K562 (cell line): ENCODE measurements at regions not wholly inside any gene's neighbourhood (a gene's known extent, or its start where the extent isn't known, plus 50 kb on each side); places are given as distances from the start of the nearest gene placed in this dataset.

Experiments
- CBFB ChIP-seq: sonication (generic); formaldehyde crosslinking; IDR thresholded peaks from 2 replicates; pipeline ENCODE4 v1.4.0; 2020; ENCODE audit warnings: mild to moderate bottlenecking, missing genetic modification reagents
- ETV6 ChIP-seq, 3 experiments: fragments of 150-350 bp in 1 of 3; sonication (generic) in 1 of 3; formaldehyde crosslinking in 1 of 3; IDR thresholded peaks; 2 replicates each; pipeline versions ENCODE4 v1.6.1 to v1.8.0; 2014 to 2022; ENCODE audit warnings: borderline replicate concordance in 2 of 3, low read depth in 2 of 3, antibody characterized with exemption in 1 of 3, low read length in 1 of 3, mild to moderate bottlenecking in 1 of 3, missing genetic modification reagents in 1 of 3
- FOXK2 ChIP-seq, 2 experiments: fragments of 450-650 bp; IDR thresholded peaks in 1 of 2; conservative IDR thresholded peaks in 1 of 2; 2 replicates each; pipeline ENCODE4 v1.6.1; 2016; ENCODE audit warnings: low read depth in 2 of 2, mild to moderate bottlenecking in 1 of 2
- FOXP1 ChIP-seq: sonication (generic); formaldehyde crosslinking; IDR thresholded peaks from 2 replicates; pipeline ENCODE4 v1.8.0; 2022; ENCODE audit warnings: mild to moderate bottlenecking, missing genetic modification reagents
- MBD2 ChIP-seq: sonication (generic); IDR thresholded peaks from 2 replicates; pipeline ENCODE4 v1.6.1; 2016; ENCODE audit warnings: low read depth, borderline replicate concordance
- MEF2A ChIP-seq: IDR thresholded peaks from 2 replicates; pipeline ENCODE4 v1.6.1; 2011; ENCODE audit warnings: low read depth, mild to moderate bottlenecking, low read length, moderate library complexity; ENCODE audit not compliant: control insufficient read depth
- MYC ChIP-seq, 2 experiments: fragments of 250-450 bp in 1 of 2; sonication (Bioruptor Pico) in 1 of 2; IDR thresholded peaks; 2 replicates each; pipeline versions ENCODE4 v1.5.1 to v1.6.1; 2012 to 2021; ENCODE audit warnings: low read depth in 2 of 2, borderline replicate concordance in 1 of 2, improper control_type of control experiment in 1 of 2, low read length in 1 of 2, mild to moderate bottlenecking in 1 of 2, moderate library complexity in 1 of 2
- PTTG1 ChIP-seq: fragments of 450-650 bp; IDR thresholded peaks from 2 replicates; pipeline ENCODE4 v1.6.1; 2016; ENCODE audit warnings: low read depth, mild to moderate bottlenecking, missing genetic modification characterization, missing compliant biosample characterization
- RBM25 ChIP-seq: fragments of 200-400 bp; formaldehyde crosslinking; IDR thresholded peaks from 2 replicates; pipeline ENCODE4 v1.6.1; 2018; ENCODE audit warnings: low read length, low read depth, moderate library complexity; ENCODE audit not compliant: severe bottlenecking
- SIX5 ChIP-seq, 2 experiments: IDR thresholded peaks; 2 replicates each; pipeline ENCODE4 v1.6.1; 2011; ENCODE audit warnings: low read length in 2 of 2, borderline replicate concordance in 1 of 2, low read depth in 1 of 2, mild to moderate bottlenecking in 1 of 2, moderate library complexity in 1 of 2; ENCODE audit not compliant: insufficient read depth in 1 of 2
- SP2 ChIP-seq: IDR thresholded peaks from 2 replicates; pipeline ENCODE4 v1.6.1; 2011; ENCODE audit warnings: mild to moderate bottlenecking, low read depth, low read length, moderate library complexity; ENCODE audit not compliant: poor library complexity, severe bottlenecking; ENCODE audit errors: extremely low read depth
- USF2 ChIP-seq: sonication (generic); formaldehyde crosslinking; IDR thresholded peaks from 2 replicates; pipeline ENCODE4 v1.5.0; 2020; ENCODE audit warnings: missing genetic modification reagents
- ZNF41 ChIP-seq: fragments of 250-450 bp; sonication (Bioruptor Pico); conservative IDR thresholded peaks from 2 replicates; pipeline ENCODE4 v1.4.0; 2020; ENCODE audit warnings: mild to moderate bottlenecking
- ZNF561 ChIP-seq: fragments of 450-650 bp; formaldehyde crosslinking; conservative IDR thresholded peaks from 2 replicates; pipeline ENCODE4 v1.4.0; 2020; ENCODE audit warnings: mild to moderate bottlenecking, moderate library complexity
- ZNF639 ChIP-seq, 2 experiments: fragments of 200-800 bp in 1 of 2; sonication (Bioruptor generic) in 1 of 2; sonication (generic) in 1 of 2; formaldehyde crosslinking in 1 of 2; IDR thresholded peaks in 1 of 2; conservative IDR thresholded peaks in 1 of 2; 2 replicates each; pipeline versions ENCODE4 v1.5.0 to v1.6.1; 2016 to 2020; ENCODE audit warnings: missing compliant biosample characterization in 1 of 2, missing genetic modification characterization in 1 of 2, missing genetic modification reagents in 1 of 2
- TF ChIP-seq, protein P1 (sequence below): sonication (generic); formaldehyde crosslinking; IDR thresholded peaks from 2 replicates; pipeline ENCODE4 v1.9.0; 2022; ENCODE audit warnings: mild to moderate bottlenecking, missing genetic modification reagents

- TF ChIP-seq ZNF639 (CRISPR knock-in tag; conservative IDR thresholded peaks at IDR 0.05 in 1 of 2, IDR thresholded peaks at IDR 0.05 in 1 of 2) (no peak), SP2 (no peak), USF2 (peak; percentile 94), SIX5 (IDR thresholded peaks at IDR 0.05; ENCODE audit: borderline replicate concordance in 1 of 2, insufficient read depth in 1 of 2, low read depth in 1 of 2, low read length in 2 of 2) (peak; percentile 56 to 59; a peak in 3 of 4 replicates), MEF2A (no peak), PTTG1 (tag) (no peak), RBM25 (peak; percentile 14), ETV6 (IDR thresholded peaks at IDR 0.05; ENCODE audit: borderline replicate concordance in 1 of 2, low read depth in 2 of 2, low read length in 1 of 2) (no peak), ETV6 (CRISPR knock-in tag; IDR thresholded peaks at IDR 0.05; ENCODE audit: borderline replicate concordance) (no peak), ZNF561 (no peak), ZNF41 (CRISPR knock-in tag) (no peak), FOXK2 (conservative IDR thresholded peaks at IDR 0.05 in 1 of 2, IDR thresholded peaks at IDR 0.05 in 1 of 2; ENCODE audit: low read depth in 2 of 2) (no peak), FOXP1 (no peak), CBFB (CRISPR knock-in tag) (no peak), MYC (IDR thresholded peaks at IDR 0.05; ENCODE audit: low read depth, low read length) (no peak), MYC (CRISPR knock-in tag; IDR thresholded peaks at IDR 0.05; ENCODE audit: borderline replicate concordance, low read depth) (no peak), MBD2 (0 out of 2 replicates have a peak, but pooled peaks have one; percentile 27)
- TF ChIP-seq, protein P1, sequence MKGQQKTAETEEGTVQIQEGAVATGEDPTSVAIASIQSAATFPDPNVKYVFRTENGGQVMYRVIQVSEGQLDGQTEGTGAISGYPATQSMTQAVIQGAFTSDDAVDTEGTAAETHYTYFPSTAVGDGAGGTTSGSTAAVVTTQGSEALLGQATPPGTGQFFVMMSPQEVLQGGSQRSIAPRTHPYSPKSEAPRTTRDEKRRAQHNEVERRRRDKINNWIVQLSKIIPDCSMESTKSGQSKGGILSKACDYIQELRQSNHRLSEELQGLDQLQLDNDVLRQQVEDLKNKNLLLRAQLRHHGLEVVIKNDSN, result peak; percentile 86
These were observed 135.1 kb downstream of the NPY start (continued) for GRCh38 chr7:24419077-24419476.
